GM19468 (cell line): ENCODE measurements at regions not wholly inside any gene's neighbourhood (a gene's known extent, or its start where the extent isn't known, plus 50 kb on each side); places are given as distances from the start of the nearest gene placed in this dataset.
"Not testable (repeated sequence)": the region's sequence is repeated elsewhere in the genome, so short reads cannot be mapped to it uniquely, and the experiment has no call there.

ENCODE experiments used
- ATAC-seq: cut with Tn5 transposase; IDR thresholded peaks from one replicate; pipeline ENCODE4 v1.9.1; 2021; ENCODE audit warnings: mild to moderate bottlenecking, moderate library complexity, moderate number of reproducible peaks; ENCODE audit not compliant: unreplicated experiment; ENCODE audit errors: extremely low read depth

- ATAC-seq = no peak
These were observed 608.6 kb upstream of the NR3C2 start for GRCh38 chr4:149050840-149051239.

- no peak for ATAC-seq
These were observed 606.4 kb upstream of the NR3C2 start for GRCh38 chr4:149048451-149049143.

GRCh38 chr4:149047368-149047767 lies 605.2 kb upstream of the NR3C2 start:
- no peak for ATAC-seq

DNA sequence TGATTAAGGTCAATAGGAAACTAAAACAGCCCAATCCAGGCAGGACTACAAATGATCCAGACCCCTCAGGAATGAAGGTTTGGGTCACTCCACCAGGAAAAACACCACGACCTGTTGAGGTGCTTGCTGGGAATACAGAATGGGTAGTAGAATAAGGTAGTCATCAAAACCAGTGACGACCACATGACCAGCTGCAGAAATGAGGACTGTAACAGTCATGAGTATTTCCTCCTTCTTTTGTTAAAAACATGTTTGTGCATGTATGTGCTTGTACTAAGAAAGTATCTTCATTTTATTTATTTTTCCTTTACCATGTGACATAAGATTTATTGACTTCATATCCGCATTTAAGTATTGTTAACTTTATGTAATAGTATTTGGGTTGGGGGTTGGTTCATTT lies 603.5 kb upstream of the NR3C2 start:
- ATAC-seq = no peak

- not testable (repeated sequence) for ATAC-seq
These were observed 597.6 kb upstream of the NR3C2 start for GRCh38 chr4:149039786-149040185.

DNA sequence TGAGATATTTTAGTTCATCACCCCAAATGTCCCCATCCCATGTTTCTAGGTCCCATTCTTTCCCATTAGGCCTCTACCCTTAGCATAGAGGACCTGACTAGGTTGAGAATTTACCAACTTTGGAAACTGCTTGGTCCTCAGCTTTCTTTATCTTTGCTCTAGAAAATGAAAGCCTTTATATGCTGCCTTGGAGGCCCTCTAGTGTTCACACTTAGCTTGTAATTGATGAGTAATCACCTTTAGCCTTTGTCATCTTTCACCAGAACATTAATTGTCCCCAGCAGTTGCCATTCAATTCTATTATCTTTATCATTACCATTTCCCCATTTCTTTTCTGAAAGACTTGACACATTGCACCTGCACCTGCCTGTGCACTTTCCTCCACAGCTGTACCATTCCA lies 589.2 kb upstream of the NR3C2 start:
- no peak for ATAC-seq

DNA sequence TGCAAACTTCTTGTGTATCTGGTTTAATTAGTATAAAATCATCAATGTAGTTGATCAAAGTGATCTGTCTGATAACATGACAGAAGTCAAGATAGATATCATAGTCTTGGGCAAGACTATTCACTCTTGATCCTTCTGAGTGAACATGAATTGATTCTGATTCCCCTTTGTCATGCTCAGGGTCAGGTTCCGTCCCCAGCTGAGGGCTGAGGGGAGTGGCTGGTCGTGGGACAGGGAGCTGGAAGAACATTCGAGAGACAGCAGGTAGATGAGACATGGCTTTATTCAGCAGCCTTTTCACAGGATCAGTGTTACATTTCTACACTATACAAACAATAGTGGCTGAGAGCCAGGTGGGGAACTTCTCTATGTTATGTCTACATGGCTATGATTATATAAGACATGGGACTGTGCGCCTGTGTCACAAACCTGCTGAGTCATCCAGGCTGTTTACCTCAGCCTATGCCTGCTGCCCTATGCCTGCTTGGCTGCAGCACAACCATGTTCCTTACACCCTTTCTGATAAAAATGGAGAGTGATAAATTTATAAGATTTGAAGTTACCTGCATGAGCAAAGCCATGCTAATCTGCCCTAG lies 586.9 kb upstream of the NR3C2 start:
- no peak for ATAC-seq

DNA sequence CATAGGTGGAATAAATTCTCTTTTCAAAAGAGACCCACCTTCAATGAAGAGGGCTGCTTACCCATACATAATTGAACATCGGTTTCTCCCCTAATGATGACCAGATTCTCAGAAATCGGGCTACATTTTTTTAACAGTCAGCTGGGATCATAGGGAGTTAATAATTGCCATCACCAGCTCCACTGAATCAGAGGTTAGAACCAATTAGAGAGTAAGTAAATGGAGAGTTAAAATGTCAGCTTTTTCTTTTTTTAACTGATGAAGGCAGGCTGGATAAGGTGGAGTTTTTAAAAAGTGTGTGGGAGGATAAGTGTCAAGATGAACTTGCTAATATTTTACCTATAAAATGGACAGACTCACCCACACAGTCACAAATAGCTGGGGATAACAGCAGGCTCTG lies 584.5 kb upstream of the NR3C2 start:
- ATAC-seq = no peak

DNA sequence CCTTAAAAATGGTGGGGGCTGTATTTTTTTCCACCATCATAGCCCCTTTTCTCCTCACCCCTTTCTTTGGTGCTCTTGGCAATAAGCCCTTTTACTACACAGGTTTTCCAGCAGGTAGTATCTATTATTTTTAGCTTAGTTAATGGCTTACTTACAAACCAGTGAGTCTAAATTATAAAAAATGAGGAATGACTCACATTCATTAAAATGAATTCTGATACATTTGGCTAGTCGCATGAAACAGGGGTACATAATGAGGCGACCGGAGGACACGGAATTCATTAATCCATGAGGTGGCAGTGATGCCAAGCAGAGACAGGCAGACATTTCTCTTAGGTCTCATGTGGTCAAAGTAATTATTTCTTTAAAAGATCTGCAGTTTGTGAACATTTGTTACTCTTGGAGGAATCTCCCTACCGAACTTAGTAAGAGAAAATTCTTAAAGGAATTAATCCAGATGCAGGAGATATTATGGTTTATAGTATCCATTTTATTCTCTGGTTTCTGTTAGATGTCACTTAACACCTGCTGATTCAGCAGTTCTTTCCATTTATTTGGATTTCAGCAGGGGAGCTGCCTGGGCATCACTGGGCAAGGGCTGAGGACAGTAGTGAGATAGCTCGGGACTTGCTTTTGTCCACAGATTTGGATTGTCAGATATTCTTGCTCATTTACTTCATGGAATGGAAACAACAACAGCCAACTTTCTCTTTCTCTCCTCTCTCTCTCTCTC lies 575.0 kb upstream of the NR3C2 start:
- ATAC-seq = no peak

DNA sequence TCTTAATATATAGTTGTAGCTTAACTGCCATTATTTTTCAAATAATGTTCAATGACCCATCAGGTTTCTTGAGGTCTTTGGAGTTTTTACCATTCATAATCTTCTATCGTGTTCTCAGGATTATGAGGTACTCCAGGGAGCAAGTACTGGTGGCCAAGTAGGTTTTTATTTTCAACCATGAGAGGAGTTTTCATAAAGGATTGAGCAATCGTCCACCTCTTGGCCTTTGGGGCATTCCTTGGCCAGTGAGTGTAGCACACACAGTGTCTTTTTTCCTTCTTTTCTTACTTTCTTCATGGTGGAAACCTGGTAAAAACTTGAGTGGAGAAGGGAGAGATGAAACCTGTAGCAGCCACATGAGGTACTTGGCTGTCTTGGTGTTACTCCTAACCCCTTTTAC lies 567.0 kb upstream of the NR3C2 start:
- ATAC-seq = no peak

- no peak for ATAC-seq
These were observed 566.3 kb upstream of the NR3C2 start for GRCh38 chr4:149008415-149009025.

DNA sequence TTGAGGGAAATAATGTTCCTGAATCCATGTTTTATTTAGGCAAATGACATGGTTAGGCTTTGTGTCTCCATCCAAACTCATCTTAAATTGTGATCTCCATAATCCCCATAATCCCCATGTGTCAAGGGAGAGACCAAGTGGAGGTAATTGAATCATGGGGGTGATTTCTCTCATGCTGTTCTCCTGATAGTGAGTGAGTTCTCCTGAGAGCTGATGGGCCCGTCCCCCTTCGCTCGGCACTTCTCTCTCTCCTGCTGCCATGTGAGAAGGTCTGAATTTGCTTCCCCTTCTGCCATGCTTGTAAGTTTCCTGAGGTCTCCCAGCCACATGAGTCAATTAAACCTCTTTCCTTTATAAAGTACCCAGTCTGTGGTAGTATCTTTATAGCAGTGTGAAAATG lies 563.0 kb upstream of the NR3C2 start:
- no peak for ATAC-seq

GRCh38 chr4:148999924-149000323 lies 557.7 kb upstream of the NR3C2 start:
- no peak for ATAC-seq

GRCh38 chr4:148998719-148999118 lies 556.5 kb upstream of the NR3C2 start:
- ATAC-seq = no peak

DNA sequence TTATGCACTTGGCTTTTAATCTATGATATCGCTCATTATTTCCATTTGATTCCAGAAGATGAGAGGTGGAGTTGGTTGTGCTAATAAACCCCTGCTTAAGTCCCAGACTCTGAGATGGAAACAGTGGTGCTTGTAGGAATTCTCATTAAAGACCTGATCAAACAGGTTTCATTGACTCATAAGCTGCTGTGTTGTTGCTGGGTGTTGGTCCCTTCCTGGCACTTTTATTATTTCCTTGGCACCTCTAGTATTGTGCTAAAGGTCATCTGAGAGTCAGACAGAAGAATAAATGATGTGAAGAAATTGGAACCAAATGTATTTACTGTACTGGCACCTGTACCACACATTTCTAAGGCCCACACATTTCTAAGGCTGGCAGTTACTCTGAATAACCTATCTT lies 544.7 kb upstream of the NR3C2 start:
- ATAC-seq = no peak

- ATAC-seq = no peak
These were observed 542.7 kb upstream of the NR3C2 start for GRCh38 chr4:148984951-148985350.

DNA sequence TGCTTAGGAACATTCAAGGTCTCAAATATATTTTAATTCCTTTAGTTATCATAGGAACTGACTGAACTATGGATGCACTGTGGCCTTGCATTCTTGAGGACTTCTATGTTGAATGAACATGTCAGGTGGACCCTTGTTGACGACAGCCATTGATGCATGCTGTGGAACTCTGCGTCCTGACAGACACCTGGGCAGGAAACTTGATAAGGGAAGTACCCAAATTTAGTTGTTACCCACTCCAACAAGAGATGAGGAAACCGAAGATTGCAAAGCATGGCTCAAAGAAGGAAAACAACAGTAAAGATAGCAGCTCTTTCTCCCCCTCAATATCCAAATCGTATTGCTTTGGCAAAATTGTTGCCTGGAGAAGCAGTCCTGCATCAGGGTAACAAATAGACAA lies 540.0 kb upstream of the NR3C2 start:
- no peak for ATAC-seq

DNA sequence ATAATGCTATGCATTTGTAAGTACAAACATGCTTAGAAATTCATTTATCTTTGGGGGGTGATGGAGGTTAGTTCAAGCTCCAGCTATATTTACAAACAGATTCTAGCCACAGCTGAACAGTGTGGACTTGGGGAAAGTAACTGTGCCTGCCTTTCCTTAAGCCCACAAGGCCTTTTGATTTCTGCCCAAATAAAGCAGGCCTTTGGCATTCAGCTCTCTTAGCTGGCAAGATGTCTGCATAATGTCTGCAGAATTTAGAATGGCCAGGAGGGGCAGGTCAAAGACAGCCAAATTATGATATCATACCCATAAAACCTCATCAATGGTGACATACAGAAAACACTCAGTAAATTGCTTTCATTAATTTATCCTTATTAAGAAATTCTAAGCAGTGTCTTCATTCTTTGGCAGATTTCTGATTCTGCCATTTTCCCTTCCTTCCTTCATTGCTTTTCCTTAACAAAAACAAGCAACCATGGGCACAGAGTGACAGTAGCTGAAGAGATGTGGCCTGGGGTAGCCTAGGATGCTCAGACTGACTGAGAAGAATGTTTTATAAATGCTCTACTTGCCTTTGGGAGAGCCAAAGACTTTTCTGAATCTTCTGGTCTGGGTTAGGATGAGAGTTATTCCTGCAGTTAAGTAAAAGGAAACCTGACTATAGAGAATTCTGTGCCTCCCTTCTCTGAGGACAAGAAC lies 538.7 kb upstream of the NR3C2 start:
- no peak for ATAC-seq

DNA sequence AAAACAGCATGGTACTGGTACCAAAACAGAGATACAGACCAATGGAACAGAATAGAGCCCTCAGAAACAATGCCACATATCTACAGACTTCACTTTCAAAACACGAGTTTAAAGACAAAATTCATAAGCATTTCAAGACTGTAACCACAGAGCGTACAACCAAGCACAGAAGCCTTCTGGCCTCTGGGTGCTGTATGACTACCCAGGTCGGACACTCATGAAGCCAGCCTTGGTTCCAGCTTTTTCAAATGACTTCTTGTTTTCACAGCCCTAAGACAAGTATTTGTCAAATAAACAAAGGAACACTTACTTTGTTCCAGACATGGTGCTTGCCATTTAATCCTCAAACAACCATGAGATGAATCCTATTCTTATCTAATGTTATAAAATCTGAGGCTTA lies 536.1 kb upstream of the NR3C2 start:
- no peak for ATAC-seq

DNA sequence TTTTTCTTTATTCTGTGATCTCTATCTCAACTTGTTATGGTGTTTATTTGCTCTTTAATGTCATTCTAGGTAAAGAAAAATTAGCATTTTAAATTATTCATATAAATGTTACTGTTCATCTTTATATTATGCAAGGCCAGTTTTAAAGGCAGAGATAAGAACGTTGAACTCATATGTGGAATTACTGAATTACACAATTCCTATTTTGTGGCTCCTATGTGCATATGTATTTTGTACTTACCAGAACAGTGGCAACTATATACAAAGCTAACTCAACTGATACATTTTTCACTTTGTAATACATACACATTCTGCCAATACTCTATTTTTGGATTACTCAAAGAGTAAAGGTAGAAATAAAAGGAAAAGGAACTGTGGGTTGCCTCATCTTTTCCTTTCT lies 533.2 kb upstream of the NR3C2 start:
- no peak for ATAC-seq

DNA sequence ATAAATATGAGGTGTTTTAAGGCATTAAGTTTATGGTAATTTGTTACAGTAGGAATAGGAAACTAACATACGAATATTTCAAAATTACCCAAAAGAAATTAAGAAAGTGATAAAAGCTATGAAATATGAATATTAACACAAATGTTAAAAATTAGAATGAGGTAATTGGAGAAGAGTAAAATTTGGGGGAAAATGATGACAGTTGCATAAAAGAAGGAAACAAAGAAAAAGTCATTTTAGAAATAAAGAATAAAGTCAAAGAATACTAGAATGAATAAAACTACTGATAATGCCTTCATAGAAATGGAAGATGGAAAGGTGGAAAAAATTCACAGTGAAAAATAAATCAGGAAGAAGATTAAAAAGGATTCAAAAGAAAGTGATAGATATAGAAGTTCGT lies 522.9 kb upstream of the NR3C2 start:
- ATAC-seq = no peak
